A549 (cell line): ENCODE measurements at regions not wholly inside any gene's neighbourhood (a gene's known extent, or its start where the extent isn't known, plus 50 kb on each side); places are given as distances from the start of the nearest gene placed in this dataset.

Experiments
- CTCF ChIP-seq: fragments of >200 bp; sonication (Bioruptor Twin); formaldehyde crosslinking; IDR thresholded peaks from 3 replicates; pipeline ENCODE4 v1.5.1; 2016
- MAX ChIP-seq: IDR thresholded peaks from 2 replicates; pipeline ENCODE4 v1.6.1; 2012
- MYC ChIP-seq: IDR thresholded peaks from 2 replicates; pipeline ENCODE4 v1.6.1; 2012; ENCODE audit warnings: mild to moderate bottlenecking, inconsistent platforms, low read length, improper control_type of control experiment, borderline replicate concordance
- TF ChIP-seq, protein P1 (sequence below): fragments of 200-600 bp; sonication (generic); IDR thresholded peaks from 2 replicates; pipeline ENCODE4 v1.6.1; 2016; ENCODE audit warnings: antibody characterized with exemption, mild to moderate bottlenecking, moderate library complexity

- no peak for TF ChIP-seq CTCF
- TF ChIP-seq MYC = no peak
- TF ChIP-seq, protein P1, sequence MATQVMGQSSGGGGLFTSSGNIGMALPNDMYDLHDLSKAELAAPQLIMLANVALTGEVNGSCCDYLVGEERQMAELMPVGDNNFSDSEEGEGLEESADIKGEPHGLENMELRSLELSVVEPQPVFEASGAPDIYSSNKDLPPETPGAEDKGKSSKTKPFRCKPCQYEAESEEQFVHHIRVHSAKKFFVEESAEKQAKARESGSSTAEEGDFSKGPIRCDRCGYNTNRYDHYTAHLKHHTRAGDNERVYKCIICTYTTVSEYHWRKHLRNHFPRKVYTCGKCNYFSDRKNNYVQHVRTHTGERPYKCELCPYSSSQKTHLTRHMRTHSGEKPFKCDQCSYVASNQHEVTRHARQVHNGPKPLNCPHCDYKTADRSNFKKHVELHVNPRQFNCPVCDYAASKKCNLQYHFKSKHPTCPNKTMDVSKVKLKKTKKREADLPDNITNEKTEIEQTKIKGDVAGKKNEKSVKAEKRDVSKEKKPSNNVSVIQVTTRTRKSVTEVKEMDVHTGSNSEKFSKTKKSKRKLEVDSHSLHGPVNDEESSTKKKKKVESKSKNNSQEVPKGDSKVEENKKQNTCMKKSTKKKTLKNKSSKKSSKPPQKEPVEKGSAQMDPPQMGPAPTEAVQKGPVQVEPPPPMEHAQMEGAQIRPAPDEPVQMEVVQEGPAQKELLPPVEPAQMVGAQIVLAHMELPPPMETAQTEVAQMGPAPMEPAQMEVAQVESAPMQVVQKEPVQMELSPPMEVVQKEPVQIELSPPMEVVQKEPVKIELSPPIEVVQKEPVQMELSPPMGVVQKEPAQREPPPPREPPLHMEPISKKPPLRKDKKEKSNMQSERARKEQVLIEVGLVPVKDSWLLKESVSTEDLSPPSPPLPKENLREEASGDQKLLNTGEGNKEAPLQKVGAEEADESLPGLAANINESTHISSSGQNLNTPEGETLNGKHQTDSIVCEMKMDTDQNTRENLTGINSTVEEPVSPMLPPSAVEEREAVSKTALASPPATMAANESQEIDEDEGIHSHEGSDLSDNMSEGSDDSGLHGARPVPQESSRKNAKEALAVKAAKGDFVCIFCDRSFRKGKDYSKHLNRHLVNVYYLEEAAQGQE = no peak
- no peak for TF ChIP-seq MAX
These were observed 188.4 kb upstream of the HES1 start for GRCh38 chr3:193947596-193947995.
